ENCODE measurements at regions not wholly inside any gene's neighbourhood (a gene's known extent, or its start where the extent isn't known, plus 50 kb on each side); places are given as distances from the start of the nearest gene placed in this dataset.

- WGBS, 2 experiments (ENCODE audit: extremely low coverage in 1 of 2, insufficient coverage in 1 of 2, insufficient read length in 1 of 2, insufficient replicate concordance in 2 of 2, low coverage in 1 of 2, low lambda C conversion rate in 2 of 2, missing lambda C conversion rate in 1 of 2): 88% methylated on average over 3 of the region's 3 CpGs; no CpG with 5 or more reads in 1 of the 2 experiments
- ChIA-PET CTCF (ENCODE audit: partially characterized antibody) (interaction anchor here (1.0 kb wide), 1 partner anchor 210 kb away, joined by 3 read pairs; no protein-coding TSS in a partner anchor), POLR2A (ENCODE audit: partially characterized antibody) (no interaction called here)
- Histone ChIP-seq H3K27me3 (replicated peaks in 1 of 4; ENCODE audit: control insufficient read depth in 3 of 4, extremely low read depth in 1 of 4, insufficient read depth in 3 of 4, low read length in 3 of 4) (no peaks in the 10 kb centered on the region), H3K79me1 (ENCODE audit: low read depth, low read length) (no peaks in the 10 kb centered on the region), H2BK20ac (ENCODE audit: low read length) (no peak overlapping the region), H2BK15ac (ENCODE audit: low read length) (no peak overlapping the region), H2BK120ac (replicated peaks; ENCODE audit: low read depth, low read length) (no peak overlapping the region), H2AK5ac (ENCODE audit: low read depth, low read length) (no peak overlapping the region), H3K27ac (ENCODE audit: low read depth, low read length) (no peak overlapping the region), H3K23me2 (ENCODE audit: low read depth, low read length) (no peaks in the 10 kb centered on the region), H2BK5ac (ENCODE audit: low read depth, low read length) (no peak overlapping the region), H3K9ac (replicated peaks in 1 of 4; ENCODE audit: extremely low read depth in 1 of 4, low read depth in 3 of 4, low read length in 3 of 4) (no peak overlapping the region), H4K8ac (ENCODE audit: extremely low read depth, insufficient read depth, low read length) (no peak overlapping the region), H4K91ac (replicated peaks; ENCODE audit: insufficient read length, low read length) (no peak overlapping the region), H3K23ac (ENCODE audit: insufficient read length) (no peak overlapping the region), H3K18ac (ENCODE audit: extremely low read depth, low read length) (no peak overlapping the region), H3K9me3 (ENCODE audit: insufficient read depth in 2 of 2, low read depth in 1 of 2, low read length in 1 of 2) (no peaks in the 10 kb centered on the region), H2AFZ (ENCODE audit: low read length) (no peak overlapping the region), H3K4me3 (ENCODE audit: extremely low read depth in 1 of 4, insufficient read depth in 2 of 4, low read depth in 3 of 4, low read length in 4 of 4) (no peak overlapping the region), H2BK12ac (ENCODE audit: low read depth, low read length) (no peak overlapping the region), H3K4me2 (ENCODE audit: insufficient read depth in 1 of 2, low read depth in 2 of 2, low read length in 2 of 2) (no peak overlapping the region; a peak in 1 of 4 replicates), H4K5ac (ENCODE audit: insufficient read length, low read depth, low read length) (no peak overlapping the region), H3K36me3 (ENCODE audit: control insufficient read depth in 2 of 4, insufficient read depth in 4 of 4, low read length in 3 of 4) (no peaks in the 10 kb centered on the region), H3K14ac (ENCODE audit: insufficient read length) (no peak overlapping the region), H3K4ac (replicated peaks; ENCODE audit: insufficient read length, low read depth, low read length) (no peak overlapping the region), H3K56ac (replicated peaks; ENCODE audit: insufficient read length, low read depth, low read length) (no peak overlapping the region), H3K79me2 (ENCODE audit: control insufficient read depth in 1 of 2, insufficient read depth in 2 of 2, low read length in 2 of 2) (no peaks in the 10 kb centered on the region), H3K4me1 (replicated peaks in 1 of 4; ENCODE audit: control insufficient read depth in 3 of 4, insufficient read depth in 4 of 4, low read length in 3 of 4) (peaks cover 0 to 2% (median 0%) of the 10 kb centered on the region in 4 experiments; a peak in 1 of 7 replicates), H4K20me1 (replicated peaks in 1 of 2; ENCODE audit: control insufficient read depth in 1 of 2, insufficient read depth in 2 of 2, low read length in 2 of 2) (no peaks in the 10 kb centered on the region)
- FAIRE-seq: no peak
- no peak for DNase-seq (ENCODE audit: low read depth in 1 of 2, low spot score in 2 of 2)
- TF ChIP-seq EZH2 (IDR thresholded peaks at IDR 0.05; ENCODE audit: low read depth, low read length, severe bottlenecking) (no peak), SRF (IDR thresholded peaks at IDR 0.05; ENCODE audit: low read depth, low read length) (no peak)
These were observed 400.5 kb upstream of the PCDH9 start for GRCh38 chr13:67630640-67631039.

Data from H1 (cell line).